ENCODE measurements at regions not wholly inside any gene's neighbourhood (a gene's known extent, or its start where the extent isn't known, plus 50 kb on each side); places are given as distances from the start of the nearest gene placed in this dataset.
"Not testable (repeated sequence)": the region's sequence is repeated elsewhere in the genome, so short reads cannot be mapped to it uniquely, and the experiment has no call there.

DNA sequence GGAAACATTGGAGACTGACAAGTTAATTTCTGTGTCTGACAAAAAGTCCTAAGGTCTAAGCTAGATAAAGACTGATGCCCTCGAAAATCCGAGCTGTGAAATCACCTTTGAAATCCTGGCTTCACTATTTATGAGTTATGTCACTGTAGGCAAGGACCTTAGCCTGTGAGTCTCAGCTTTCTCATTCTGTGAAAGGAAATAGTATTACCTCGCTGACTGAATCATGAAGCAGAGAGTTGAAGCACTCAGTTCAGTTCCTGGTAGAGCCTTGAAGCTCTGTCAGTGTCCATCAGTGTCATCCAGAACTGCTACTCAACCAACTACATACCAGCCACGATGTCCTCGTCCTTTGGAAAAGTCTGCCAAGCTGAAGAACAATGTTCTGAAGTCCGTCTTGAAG, 1025.6 kb upstream of the GYPC start:
- Mint-ChIP-seq H3K9me3 (peaks cover 17% of the 10 kb centered on the region), H3K27ac (no peak overlapping the region), H3K36me3 (no peaks in the 10 kb centered on the region), H3K4me3 (no peak overlapping the region), H3K4me1 (ENCODE audit: low read depth) (no peaks in the 10 kb centered on the region), H3K27me3 (no peaks in the 10 kb centered on the region)
- intact Hi-C loops (cut with micrococcal nuclease): no loop called here
- CTCF ChIA-PET: no interaction called here
- POLR2A ChIA-PET: no interaction called here
- DNase-seq: no peak

DNA sequence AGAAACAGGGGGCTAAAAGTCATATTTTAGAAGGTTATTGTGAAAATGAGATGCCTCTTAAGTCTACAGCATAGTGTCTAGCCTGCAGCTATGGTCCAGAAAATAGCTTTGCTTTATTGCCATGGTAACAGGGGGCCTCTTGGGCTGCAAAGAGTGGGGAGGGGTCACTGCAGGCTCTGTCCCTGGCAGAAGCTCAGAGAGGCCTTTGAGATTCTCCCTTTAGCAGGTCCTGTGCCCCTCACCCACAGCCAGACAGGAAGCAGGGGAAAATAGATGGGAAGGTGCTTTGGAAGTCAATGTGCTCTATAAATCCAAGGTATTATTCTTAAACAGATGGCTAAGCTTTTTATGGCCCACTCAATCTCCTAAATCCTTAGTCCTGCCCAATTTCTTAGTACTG, 1021.3 kb upstream of the GYPC start:
- ChIA-PET POLR2A (no interaction called here), CTCF (no interaction called here)
- H3K27me3 Mint-ChIP-seq: no peaks in the 10 kb centered on the region
- DNase-seq: no peak
- H3K27ac Mint-ChIP-seq: no peak overlapping the region
- no peak overlapping the region for H3K4me3 Mint-ChIP-seq
- H3K9me3 Mint-ChIP-seq: peaks cover 5% of the 10 kb centered on the region
- no peaks in the 10 kb centered on the region for H3K36me3 Mint-ChIP-seq
- H3K4me1 Mint-ChIP-seq (ENCODE audit: low read depth): no peaks in the 10 kb centered on the region
- intact Hi-C loops (cut with micrococcal nuclease): no loop called here

DNA sequence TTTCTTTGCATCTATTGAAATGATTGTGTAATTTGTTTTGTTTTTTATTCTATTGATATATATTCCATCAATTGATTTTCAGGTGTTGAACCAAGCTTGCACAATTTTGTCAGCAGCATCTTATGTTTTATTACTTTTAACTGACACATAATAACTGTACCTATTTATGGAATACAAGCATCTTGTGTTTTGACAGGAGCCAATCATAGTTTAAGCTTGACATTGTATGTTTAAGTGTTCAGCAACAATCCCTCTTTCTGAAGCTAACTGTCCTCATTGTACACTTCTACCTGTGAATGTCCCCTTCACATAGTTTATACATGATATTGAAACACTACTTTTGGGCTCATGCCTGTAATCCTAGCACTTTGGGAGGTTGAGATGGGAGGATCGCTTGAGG, 1017.6 kb upstream of the GYPC start:
- H3K4me1 Mint-ChIP-seq (ENCODE audit: low read depth): no peaks in the 10 kb centered on the region
- no peak overlapping the region for H3K27ac Mint-ChIP-seq
- intact Hi-C loops (cut with micrococcal nuclease): no loop called here
- peaks cover 1% of the 10 kb centered on the region for H3K9me3 Mint-ChIP-seq
- ChIA-PET CTCF (no interaction called here), POLR2A (no interaction called here)
- no peak overlapping the region for H3K4me3 Mint-ChIP-seq
- DNase-seq: no peak
- H3K27me3 Mint-ChIP-seq: no peaks in the 10 kb centered on the region
- no peaks in the 10 kb centered on the region for H3K36me3 Mint-ChIP-seq

DNA sequence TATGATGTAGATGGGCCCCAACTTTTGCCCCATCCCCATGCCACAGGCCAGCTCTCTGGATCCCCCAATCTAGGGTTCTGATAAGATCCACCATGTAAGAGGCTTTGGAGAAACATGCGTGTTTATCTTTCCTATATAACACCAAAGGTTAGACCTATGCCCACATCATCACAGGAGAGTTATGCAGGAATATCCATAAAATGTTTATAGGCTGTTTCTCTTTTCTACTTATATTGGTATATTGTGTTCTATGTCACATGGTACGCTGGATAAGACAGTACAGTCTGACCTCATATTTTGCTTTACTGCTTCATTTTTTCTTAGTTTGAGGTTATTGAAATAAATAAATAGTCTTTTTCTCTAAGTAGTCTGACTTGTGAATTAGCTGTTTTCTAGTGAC, 1013.9 kb upstream of the GYPC start:
- Mint-ChIP-seq H3K9me3 (no peaks in the 10 kb centered on the region), H3K4me3 (no peak overlapping the region), H3K27ac (no peak overlapping the region), H3K36me3 (no peaks in the 10 kb centered on the region), H3K27me3 (no peaks in the 10 kb centered on the region), H3K4me1 (ENCODE audit: low read depth) (no peaks in the 10 kb centered on the region)
- intact Hi-C loops (cut with micrococcal nuclease): no loop called here
- no peak for DNase-seq
- POLR2A ChIA-PET: no interaction called here
- CTCF ChIA-PET: no interaction called here

DNA sequence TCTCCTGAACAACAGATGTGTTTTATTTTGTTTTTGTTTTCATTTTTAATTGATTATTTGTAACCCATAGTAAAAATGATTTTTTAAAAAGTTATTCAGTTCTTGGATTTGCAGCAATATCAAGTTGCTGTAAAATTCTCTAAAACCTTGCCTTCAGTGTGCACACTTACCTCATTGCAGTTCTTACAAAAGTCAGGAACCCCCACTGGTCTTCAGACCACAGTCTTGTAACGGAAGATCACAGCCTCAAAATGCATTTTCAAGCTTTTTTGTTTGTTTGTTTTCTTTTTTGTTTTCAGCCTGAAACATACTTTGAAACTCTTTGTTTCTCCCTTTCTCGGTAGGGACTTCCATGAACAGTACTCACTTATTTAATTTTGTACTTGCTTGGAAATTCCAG, 1012.8 kb upstream of the GYPC start:
- Mint-ChIP-seq H3K27me3 (no peaks in the 10 kb centered on the region), H3K27ac (no peak overlapping the region), H3K9me3 (no peaks in the 10 kb centered on the region), H3K36me3 (no peaks in the 10 kb centered on the region), H3K4me3 (no peak overlapping the region), H3K4me1 (ENCODE audit: low read depth) (no peaks in the 10 kb centered on the region)
- ChIA-PET CTCF (no interaction called here), POLR2A (no interaction called here)
- intact Hi-C loops (cut with micrococcal nuclease): no loop called here
- DNase-seq: no peak

DNA sequence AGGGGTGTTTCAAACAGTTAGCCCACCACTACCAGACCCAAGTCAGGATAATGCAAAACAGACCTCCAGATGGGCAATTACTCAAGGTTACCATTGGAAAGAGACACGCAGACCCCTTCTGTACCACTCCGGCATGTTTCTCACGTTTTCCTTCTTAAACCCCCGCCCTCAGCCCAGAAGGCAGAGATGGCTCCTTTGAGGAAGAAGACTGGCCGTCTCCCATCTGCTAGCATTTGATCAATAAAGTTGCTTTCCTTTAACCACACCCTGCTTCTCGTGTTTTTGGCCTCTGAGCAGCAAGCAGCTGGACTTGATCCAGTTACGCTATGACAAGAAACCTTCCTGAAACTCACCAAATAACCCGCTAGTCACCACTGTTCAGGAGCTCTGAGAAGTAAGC, 1012.4 kb upstream of the GYPC start:
- POLR2A ChIA-PET: no interaction called here
- no peak overlapping the region for H3K4me3 Mint-ChIP-seq

DNA sequence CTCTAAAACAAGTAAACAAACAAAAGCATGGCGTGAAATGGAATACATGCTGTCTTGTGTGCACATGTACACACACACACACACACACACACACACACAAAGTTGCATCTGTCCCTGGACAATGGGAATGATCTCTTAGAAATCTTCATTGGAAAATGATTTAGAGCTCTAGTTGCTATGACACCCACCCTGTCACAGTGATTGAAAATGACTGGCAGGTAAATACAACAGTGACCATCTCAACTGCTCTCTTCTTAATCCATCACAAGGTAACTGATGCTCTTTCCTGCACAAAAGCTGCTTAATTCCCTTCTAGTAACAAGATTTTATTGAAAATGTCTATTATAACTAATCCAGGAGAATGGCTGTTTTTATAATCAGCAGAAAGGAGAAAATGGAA, 1011.7 kb upstream of the GYPC start:
- no peaks in the 10 kb centered on the region for H3K36me3 Mint-ChIP-seq
- CTCF ChIA-PET: no interaction called here
- DNase-seq: no peak
- no peaks in the 10 kb centered on the region for H3K27me3 Mint-ChIP-seq
- intact Hi-C loops (cut with micrococcal nuclease): no loop called here
- no peaks in the 10 kb centered on the region for H3K4me1 Mint-ChIP-seq (ENCODE audit: low read depth)
- POLR2A ChIA-PET: no interaction called here
- no peak overlapping the region for H3K27ac Mint-ChIP-seq
- no peak overlapping the region for H3K4me3 Mint-ChIP-seq
- no peaks in the 10 kb centered on the region for H3K9me3 Mint-ChIP-seq

More for the DNA sequence above, 1012.4 kb upstream of the GYPC start:
- intact Hi-C loops (cut with micrococcal nuclease): no loop called here
- Mint-ChIP-seq H3K36me3 (no peaks in the 10 kb centered on the region), H3K27me3 (no peaks in the 10 kb centered on the region), H3K9me3 (no peaks in the 10 kb centered on the region), H3K27ac (no peak overlapping the region), H3K4me1 (ENCODE audit: low read depth) (no peaks in the 10 kb centered on the region)
- no peak for DNase-seq
- CTCF ChIA-PET: no interaction called here

DNA sequence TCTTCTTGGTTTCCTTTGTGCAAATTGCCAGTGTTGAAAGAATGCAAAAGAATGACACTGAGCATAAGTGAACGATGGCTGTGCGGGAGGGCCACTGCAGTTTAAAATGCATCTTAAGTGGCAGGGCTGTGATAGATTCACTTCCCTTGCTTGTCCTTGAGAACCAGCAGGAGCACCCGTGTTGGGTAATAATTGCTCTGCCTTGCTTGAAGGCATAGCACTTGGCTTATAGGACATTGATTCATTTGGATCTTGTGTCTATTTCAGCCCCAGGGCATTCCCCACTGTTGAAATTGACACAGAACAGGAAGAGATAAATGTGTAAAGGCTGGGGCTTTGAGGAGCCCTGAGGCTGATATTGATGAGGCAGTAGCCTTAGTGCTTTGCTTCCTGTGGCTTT, 1003.7 kb upstream of the GYPC start:
- Mint-ChIP-seq H3K4me3 (no peak overlapping the region), H3K27ac (no peak overlapping the region), H3K36me3 (no peaks in the 10 kb centered on the region), H3K4me1 (ENCODE audit: low read depth) (no peaks in the 10 kb centered on the region), H3K27me3 (no peaks in the 10 kb centered on the region), H3K9me3 (peaks cover 6% of the 10 kb centered on the region)
- CTCF ChIA-PET: no interaction called here
- intact Hi-C loops (cut with micrococcal nuclease): no loop called here
- POLR2A ChIA-PET: no interaction called here
- DNase-seq: no peak

DNA sequence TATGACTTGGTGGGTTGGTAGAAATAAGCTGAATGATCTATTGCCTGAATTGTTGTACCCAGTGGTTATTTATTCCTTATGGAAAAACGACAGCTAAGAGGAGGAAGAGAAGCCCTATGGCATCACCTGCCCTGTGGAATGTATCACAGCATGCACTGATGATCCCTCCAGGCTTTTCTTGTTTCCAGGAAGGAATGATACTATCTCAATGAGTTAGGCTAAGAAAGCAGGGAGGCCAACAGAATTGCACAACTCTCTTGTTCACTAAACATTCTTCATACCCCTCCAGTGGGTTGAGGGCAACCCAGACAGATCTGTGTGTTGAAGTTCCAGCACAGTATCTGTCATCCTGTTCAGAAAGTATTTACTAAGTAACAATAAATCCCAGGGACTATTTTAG, 1001.7 kb upstream of the GYPC start:
- Mint-ChIP-seq H3K27ac (no peak overlapping the region), H3K4me1 (ENCODE audit: low read depth) (no peaks in the 10 kb centered on the region), H3K36me3 (no peaks in the 10 kb centered on the region), H3K4me3 (no peak overlapping the region), H3K27me3 (no peaks in the 10 kb centered on the region), H3K9me3 (peaks cover 6% of the 10 kb centered on the region)
- POLR2A ChIA-PET: no interaction called here
- intact Hi-C loops (cut with micrococcal nuclease): no loop called here
- no peak for DNase-seq
- CTCF ChIA-PET: no interaction called here

DNA sequence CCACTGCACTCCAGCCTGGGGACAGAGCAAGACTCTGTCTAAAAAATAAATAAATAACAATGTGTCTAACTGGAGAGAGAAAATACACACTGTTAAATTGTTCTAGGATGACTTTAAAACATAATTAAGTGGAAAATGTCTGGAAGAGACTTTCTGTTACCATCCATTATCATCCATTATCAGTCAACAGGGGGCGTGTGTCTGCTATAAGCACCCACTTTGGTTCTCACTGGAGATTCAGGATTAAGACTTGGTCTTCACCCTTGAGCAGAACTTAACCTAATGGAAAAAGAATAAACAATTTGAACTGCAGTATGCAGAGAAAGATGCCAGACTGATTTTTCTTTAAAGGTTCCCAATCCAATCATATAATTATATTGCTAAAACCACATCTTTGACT, 999.8 kb upstream of the GYPC start:
- H3K36me3 Mint-ChIP-seq: no peaks in the 10 kb centered on the region
- H3K27me3 Mint-ChIP-seq: no peaks in the 10 kb centered on the region
- intact Hi-C loops (cut with micrococcal nuclease): no loop called here
- ChIA-PET POLR2A (no interaction called here), CTCF (no interaction called here)
- DNase-seq: no peak
- H3K4me3 Mint-ChIP-seq: no peak overlapping the region
- no peaks in the 10 kb centered on the region for H3K4me1 Mint-ChIP-seq (ENCODE audit: low read depth)
- no peak overlapping the region for H3K27ac Mint-ChIP-seq
- H3K9me3 Mint-ChIP-seq: peaks cover 10% of the 10 kb centered on the region

DNA sequence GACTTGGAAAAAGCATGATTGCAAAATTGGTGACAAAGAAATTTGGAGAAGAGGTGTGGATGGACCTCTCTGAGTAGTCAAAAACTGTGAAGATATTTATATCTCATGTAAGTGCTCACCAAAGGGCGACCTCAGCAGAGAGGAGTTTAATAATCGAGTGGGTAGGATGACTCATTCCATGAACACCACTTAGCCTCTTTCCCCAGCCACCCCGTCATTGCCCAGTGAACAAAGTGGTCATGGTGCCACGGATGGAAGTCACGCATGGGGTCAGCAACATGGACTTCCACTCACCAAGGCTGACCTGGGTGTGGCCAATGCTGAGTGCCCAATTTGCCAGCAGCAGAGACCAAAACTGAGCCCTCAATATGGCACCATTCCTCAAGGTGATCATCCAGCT, 997.4 kb upstream of the GYPC start:
- H3K36me3 Mint-ChIP-seq: no peaks in the 10 kb centered on the region

DNA sequence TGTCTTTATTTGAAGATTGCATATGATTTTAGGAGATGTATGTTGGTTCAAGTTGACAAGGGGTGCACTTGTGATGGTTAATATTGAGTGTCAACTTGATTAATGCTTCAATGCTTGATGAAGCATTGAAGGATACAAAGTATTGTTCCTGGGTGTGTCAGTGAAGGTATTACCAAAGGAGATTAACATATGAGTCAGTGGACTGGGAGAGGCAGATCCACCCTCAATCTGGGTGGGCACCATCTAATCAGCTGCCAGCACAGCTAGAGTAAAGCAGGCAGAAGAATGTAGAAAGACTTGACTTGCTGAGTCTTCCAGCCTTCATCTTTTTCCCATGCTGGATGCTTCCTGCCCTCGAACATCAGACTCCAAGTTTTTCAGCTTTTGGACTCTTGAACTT, 995.6 kb upstream of the GYPC start:
- intact Hi-C loops (cut with micrococcal nuclease); H3K4me1 Mint-ChIP-seq (ENCODE audit: low read depth); H3K27me3 Mint-ChIP-seq; H3K27ac Mint-ChIP-seq; POLR2A ChIA-PET; DNase-seq; CTCF ChIA-PET; H3K36me3 Mint-ChIP-seq; H3K4me3 Mint-ChIP-seq: not testable (repeated sequence)
- peaks cover 11% of the 10 kb centered on the region for H3K9me3 Mint-ChIP-seq

More for the DNA sequence above, 997.4 kb upstream of the GYPC start:
- intact Hi-C loops (cut with micrococcal nuclease): no loop called here
- Mint-ChIP-seq H3K27me3 (no peaks in the 10 kb centered on the region), H3K27ac (no peak overlapping the region), H3K4me1 (ENCODE audit: low read depth) (no peaks in the 10 kb centered on the region), H3K4me3 (no peak overlapping the region), H3K9me3 (peaks cover 9% of the 10 kb centered on the region)
- ChIA-PET POLR2A (interaction anchor here (0.6 kb wide), 1 partner anchor 108 kb away, joined by 3 read pairs; no protein-coding TSS in a partner anchor), CTCF (no interaction called here)
- DNase-seq: no peak

DNA sequence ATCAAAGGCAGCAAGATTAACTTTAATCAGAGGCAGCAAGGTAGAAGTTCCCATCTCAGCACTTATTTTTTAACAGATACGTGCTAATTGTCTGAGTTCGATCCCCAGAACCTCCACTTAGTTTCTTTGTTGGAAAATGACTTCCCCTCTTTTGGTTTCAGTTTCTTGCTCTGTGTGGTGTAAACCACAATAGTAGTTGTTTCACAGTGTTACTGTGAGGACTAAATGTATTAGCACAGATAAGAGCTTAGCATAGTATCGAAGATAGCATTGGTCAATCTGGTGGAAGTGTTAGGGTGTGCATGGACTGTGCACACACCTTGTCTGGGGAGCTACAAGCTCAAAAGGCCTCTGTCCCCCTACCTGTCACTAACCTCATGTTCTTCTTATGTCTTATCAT, 988.3 kb upstream of the GYPC start:
- no peak overlapping the region for H3K4me3 Mint-ChIP-seq
- H3K36me3 Mint-ChIP-seq: no peaks in the 10 kb centered on the region
- no peak overlapping the region for H3K27ac Mint-ChIP-seq
- intact Hi-C loops (cut with micrococcal nuclease): no loop called here
- no peaks in the 10 kb centered on the region for H3K27me3 Mint-ChIP-seq
- DNase-seq: no peak
- no peaks in the 10 kb centered on the region for H3K4me1 Mint-ChIP-seq (ENCODE audit: low read depth)
- CTCF ChIA-PET: no interaction called here
- peaks cover 2% of the 10 kb centered on the region for H3K9me3 Mint-ChIP-seq
- POLR2A ChIA-PET: no interaction called here

DNA sequence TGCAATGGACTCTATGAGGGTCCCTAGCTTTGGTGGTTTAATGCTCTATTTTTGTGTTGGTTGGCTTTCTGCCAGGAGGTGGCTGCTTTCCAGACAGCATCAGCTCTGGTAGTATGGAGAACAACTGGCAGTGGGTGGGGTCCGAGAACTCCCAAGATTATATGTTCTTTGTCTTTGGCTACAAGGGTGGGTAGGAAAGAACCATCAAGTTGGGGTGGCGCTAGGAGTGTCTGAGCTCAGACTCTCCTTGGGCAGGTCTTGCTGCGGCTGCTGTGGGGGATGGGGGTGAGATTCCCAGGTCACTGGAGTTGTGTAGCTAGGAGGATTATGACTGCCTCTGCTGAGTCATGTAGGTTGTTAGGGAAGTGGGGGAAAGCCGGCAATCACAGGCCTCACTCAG, 976.1 kb upstream of the GYPC start:
- POLR2A ChIA-PET: no interaction called here
- no peak for DNase-seq
- Mint-ChIP-seq H3K27me3 (no peaks in the 10 kb centered on the region), H3K4me3 (no peak overlapping the region), H3K27ac (no peak overlapping the region), H3K36me3 (no peaks in the 10 kb centered on the region), H3K9me3 (peaks cover 15% of the 10 kb centered on the region), H3K4me1 (ENCODE audit: low read depth) (no peaks in the 10 kb centered on the region)
- intact Hi-C loops (cut with micrococcal nuclease): no loop called here
- CTCF ChIA-PET: no interaction called here

All from activated CD4-positive, alpha-beta memory T cell treated with anti-CD3 and anti-CD28 coated beads for 36 hours (primary cell).